Ishikawa (cell line): ENCODE measurements at regions not wholly inside any gene's neighbourhood (a gene's known extent, or its start where the extent isn't known, plus 50 kb on each side); places are given as distances from the start of the nearest gene placed in this dataset.

ENCODE experiments used
- FOXM1 ChIP-seq: IDR thresholded peaks from 2 replicates; pipeline ENCODE4 v1.6.1; 2012; ENCODE audit warnings: low read depth, borderline replicate concordance
- TAF1 ChIP-seq: IDR thresholded peaks from 2 replicates; pipeline ENCODE4 v1.6.1; 2012; ENCODE audit warnings: low read depth, mild to moderate bottlenecking

GRCh38 chr4:184938871-184939270 is 79.4 kb upstream of the HELT start:
- no peak for TF ChIP-seq TAF1
- TF ChIP-seq FOXM1, result no peak
